GM21619 (cell line): ENCODE measurements at regions not wholly inside any gene's neighbourhood (a gene's known extent, or its start where the extent isn't known, plus 50 kb on each side); places are given as distances from the start of the nearest gene placed in this dataset.

Experiments used
- ATAC-seq: cut with Tn5 transposase; IDR thresholded peaks from one replicate; pipeline ENCODE4 v1.9.1; 2021; ENCODE audit not compliant: unreplicated experiment

GRCh38 chr12:34340534-34341361 lies 318.5 kb downstream of the ALG10 start:
- ATAC-seq = no peak

GRCh38 chr12:34341362-34341733 lies 319.1 kb downstream of the ALG10 start:
- ATAC-seq = no peak

GRCh38 chr12:34342048-34342447 lies 319.8 kb downstream of the ALG10 start:
- ATAC-seq = no peak

GRCh38 chr12:34343345-34343744 lies 321.0 kb downstream of the ALG10 start:
- ATAC-seq = no peak

- ATAC-seq = no peak
Measured at GRCh38 chr12:34343766-34344165, 321.5 kb downstream of the ALG10 start.

- ATAC-seq = no peak
Measured at GRCh38 chr12:34344851-34345522, 322.7 kb downstream of the ALG10 start.

GRCh38 chr12:34345801-34346200 lies 323.5 kb downstream of the ALG10 start:
- ATAC-seq = no peak

GRCh38 chr12:34346372-34347034 lies 324.2 kb downstream of the ALG10 start:
- ATAC-seq = no peak

- ATAC-seq = no peak
Measured at GRCh38 chr12:34347367-34347766, 325.1 kb downstream of the ALG10 start.

GRCh38 chr12:34348064-34348463 lies 325.8 kb downstream of the ALG10 start:
- ATAC-seq = no peak

- no peak for ATAC-seq
Measured at GRCh38 chr12:34348836-34349672, 326.8 kb downstream of the ALG10 start.

GRCh38 chr12:34349673-34349961 lies 327.3 kb downstream of the ALG10 start:
- no peak for ATAC-seq

- ATAC-seq = no peak
Measured at GRCh38 chr12:34350092-34351041, 328.1 kb downstream of the ALG10 start.

GRCh38 chr12:34352098-34352497 lies 329.8 kb downstream of the ALG10 start:
- no peak for ATAC-seq

- no peak for ATAC-seq
Measured at GRCh38 chr12:34354239-34355200, 332.2 kb downstream of the ALG10 start.

- no peak for ATAC-seq
Measured at GRCh38 chr12:34356233-34356987, 334.1 kb downstream of the ALG10 start.

- no peak for ATAC-seq
Measured at GRCh38 chr12:34357791-34358190, 335.5 kb downstream of the ALG10 start.

- ATAC-seq = no peak
Measured at GRCh38 chr12:34358198-34358597, 335.9 kb downstream of the ALG10 start.
